Keratinocyte (primary cell): ENCODE measurements at regions not wholly inside any gene's neighbourhood (a gene's known extent, or its start where the extent isn't known, plus 50 kb on each side); places are given as distances from the start of the nearest gene placed in this dataset.

Experiments
- EZH2 ChIP-seq: IDR thresholded peaks from one replicate; pipeline ENCODE4 v1.6.1; 2012; ENCODE audit warnings: inconsistent platforms, mild to moderate bottlenecking, low read length, moderate library complexity
- TF ChIP-seq, protein P1 (sequence below), 3 experiments: IDR thresholded peaks in 1 of 3; conservative IDR thresholded peaks in 1 of 3; optimal IDR thresholded peaks in 1 of 3; 2 replicates in 2 of 3; 3 replicates in 1 of 3; pipeline versions ENCODE3 to v1.5.1; 2011; ENCODE audit warnings: low read length in 3 of 3, mild to moderate bottlenecking in 3 of 3, moderate library complexity in 2 of 3, control low read depth in 1 of 3, inconsistent platforms in 1 of 3; ENCODE audit not compliant: insufficient read depth in 2 of 3; ENCODE audit errors: extremely low read depth in 1 of 3

DNA sequence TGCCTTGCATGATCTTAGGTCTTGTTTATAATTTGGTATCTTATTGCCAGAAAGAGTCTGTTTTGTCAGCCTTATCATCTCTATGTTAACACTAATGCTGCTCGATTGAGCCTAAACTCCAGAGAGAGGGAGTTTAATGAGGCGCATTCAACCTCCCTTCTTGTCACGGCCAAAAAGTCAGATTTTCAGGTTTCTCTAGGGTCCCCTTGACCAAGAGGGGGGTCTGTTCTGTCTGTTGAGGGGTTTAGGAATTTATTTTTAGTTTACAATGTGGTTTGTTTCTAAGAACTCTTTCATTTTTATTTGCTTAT, 285.7 kb upstream of the VWC2 start:
- TF ChIP-seq, protein P1, sequence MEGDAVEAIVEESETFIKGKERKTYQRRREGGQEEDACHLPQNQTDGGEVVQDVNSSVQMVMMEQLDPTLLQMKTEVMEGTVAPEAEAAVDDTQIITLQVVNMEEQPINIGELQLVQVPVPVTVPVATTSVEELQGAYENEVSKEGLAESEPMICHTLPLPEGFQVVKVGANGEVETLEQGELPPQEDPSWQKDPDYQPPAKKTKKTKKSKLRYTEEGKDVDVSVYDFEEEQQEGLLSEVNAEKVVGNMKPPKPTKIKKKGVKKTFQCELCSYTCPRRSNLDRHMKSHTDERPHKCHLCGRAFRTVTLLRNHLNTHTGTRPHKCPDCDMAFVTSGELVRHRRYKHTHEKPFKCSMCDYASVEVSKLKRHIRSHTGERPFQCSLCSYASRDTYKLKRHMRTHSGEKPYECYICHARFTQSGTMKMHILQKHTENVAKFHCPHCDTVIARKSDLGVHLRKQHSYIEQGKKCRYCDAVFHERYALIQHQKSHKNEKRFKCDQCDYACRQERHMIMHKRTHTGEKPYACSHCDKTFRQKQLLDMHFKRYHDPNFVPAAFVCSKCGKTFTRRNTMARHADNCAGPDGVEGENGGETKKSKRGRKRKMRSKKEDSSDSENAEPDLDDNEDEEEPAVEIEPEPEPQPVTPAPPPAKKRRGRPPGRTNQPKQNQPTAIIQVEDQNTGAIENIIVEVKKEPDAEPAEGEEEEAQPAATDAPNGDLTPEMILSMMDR (optimal IDR thresholded peaks at IDR 0.05 in 1 of 3, IDR thresholded peaks at IDR 0.05 in 1 of 3, conservative IDR thresholded peaks at IDR 0.05 in 1 of 3; ENCODE audit: extremely low read depth in 1 of 3, insufficient read depth in 2 of 3, low read length in 3 of 3) = no peak
- no peak for TF ChIP-seq EZH2
